CD4-positive, alpha-beta T cell treated with Interleukin-6 for 4 hours (primary cell): ENCODE measurements at regions not wholly inside any gene's neighbourhood (a gene's known extent, or its start where the extent isn't known, plus 50 kb on each side); places are given as distances from the start of the nearest gene placed in this dataset.

Experiments
- DNase-seq: peaks from one replicate; pipeline ENCODE4 v3.0.0-alpha.2; 2020; ENCODE audit warnings: mixed read lengths

- DNase-seq, result no peak
Observed at GRCh38 chr3:170751899-170752293, 118.1 kb downstream of the RPL22L1 start.

- no peak for DNase-seq
Observed at GRCh38 chr3:170751083-170751898, 118.7 kb downstream of the RPL22L1 start.

GRCh38 chr3:170750478-170750830 lies 119.5 kb downstream of the RPL22L1 start:
- no peak for DNase-seq

GRCh38 chr3:170749765-170750477 lies 120.1 kb downstream of the RPL22L1 start:
- no peak for DNase-seq

GRCh38 chr3:170749185-170749584 lies 120.8 kb downstream of the RPL22L1 start:
- no peak for DNase-seq

GRCh38 chr3:170746175-170746942 lies 123.6 kb downstream of the RPL22L1 start:
- DNase-seq, result no peak

GRCh38 chr3:170745211-170745718 lies 124.7 kb downstream of the RPL22L1 start:
- no peak for DNase-seq

GRCh38 chr3:170741756-170742529 lies 128.1 kb downstream of the RPL22L1 start:
- DNase-seq, result no peak

- DNase-seq, result no peak
Observed at GRCh38 chr3:170740726-170741591, 129.0 kb downstream of the RPL22L1 start.

- DNase-seq, result no peak
Observed at GRCh38 chr3:170740285-170740684, 129.7 kb downstream of the RPL22L1 start.

- no peak for DNase-seq
Observed at GRCh38 chr3:170739410-170739809, 130.6 kb downstream of the RPL22L1 start.

GRCh38 chr3:170738766-170739165 lies 131.2 kb downstream of the RPL22L1 start:
- DNase-seq, result no peak

GRCh38 chr3:170737498-170738162 lies 132.4 kb downstream of the RPL22L1 start:
- no peak for DNase-seq

GRCh38 chr3:170735821-170736220 lies 134.2 kb downstream of the RPL22L1 start:
- DNase-seq, result no peak

- no peak for DNase-seq
Observed at GRCh38 chr3:170734735-170735065, 135.3 kb downstream of the RPL22L1 start.

GRCh38 chr3:170734043-170734734 lies 135.8 kb downstream of the RPL22L1 start:
- DNase-seq, result no peak

- DNase-seq, result no peak
Observed at GRCh38 chr3:170732660-170733245, 137.2 kb downstream of the RPL22L1 start.

- no peak for DNase-seq
Observed at GRCh38 chr3:170731281-170731680, 138.7 kb downstream of the RPL22L1 start.

- DNase-seq, result no peak
Observed at GRCh38 chr3:170730071-170730812, 139.8 kb downstream of the RPL22L1 start.
